Nephron progenitor cell (in vitro differentiated cells): ENCODE measurements at regions not wholly inside any gene's neighbourhood (a gene's known extent, or its start where the extent isn't known, plus 50 kb on each side); places are given as distances from the start of the nearest gene placed in this dataset.

Experiments
- DNase-seq: peaks from one replicate; pipeline ENCODE4 v3.0.0; 2021
- H3K27ac Mint-ChIP-seq: 2 replicates; pipeline ENCODE4 v1.8.0; 2021; ENCODE audit warnings: mild to moderate bottlenecking, moderate library complexity, mixed read lengths
- H3K27me3 Mint-ChIP-seq: 2 replicates; pipeline ENCODE4 v1.8.0; 2021; ENCODE audit warnings: mild to moderate bottlenecking, low read depth, mixed read lengths; ENCODE audit not compliant: poor library complexity
- H3K36me3 Mint-ChIP-seq: 2 replicates; pipeline ENCODE4 v1.8.0; 2021; ENCODE audit warnings: low read depth, mixed read lengths
- H3K4me1 Mint-ChIP-seq: 2 replicates; pipeline ENCODE4 v1.8.0; 2021; ENCODE audit warnings: mixed read lengths
- H3K4me3 Mint-ChIP-seq: 2 replicates; pipeline ENCODE4 v1.8.0; 2021; ENCODE audit warnings: mild to moderate bottlenecking, moderate library complexity, mixed read lengths
- H3K9me3 Mint-ChIP-seq: 2 replicates; pipeline ENCODE4 v1.8.0; 2021; ENCODE audit warnings: mild to moderate bottlenecking, moderate library complexity, mixed read lengths
- CTCF ChIP-seq: fragments of 200-600 bp; sonication (generic); IDR thresholded peaks from 2 replicates; pipeline ENCODE4 v1.5.0; 2021; ENCODE audit warnings: antibody characterized with exemption

GRCh38 chr2:14951569-14952285 lies 319.2 kb downstream of the LRATD1 start:
- Mint-ChIP-seq H3K4me3 (no peak overlapping the region), H3K27me3 (peaks cover 9% of the 10 kb centered on the region), H3K27ac (no peak overlapping the region), H3K36me3 (peaks cover 5% of the 10 kb centered on the region), H3K4me1 (peaks cover 8% of the 10 kb centered on the region), H3K9me3 (peaks cover 7% of the 10 kb centered on the region)
- DNase-seq: no peak
- TF ChIP-seq CTCF: no peak

- no peak for TF ChIP-seq CTCF
- no peak overlapping the region for H3K27ac Mint-ChIP-seq
- H3K4me1 Mint-ChIP-seq: peaks cover 8% of the 10 kb centered on the region
- no peak overlapping the region for H3K4me3 Mint-ChIP-seq
- peaks cover 5% of the 10 kb centered on the region for H3K36me3 Mint-ChIP-seq
- no peak for DNase-seq
- H3K27me3 Mint-ChIP-seq: peaks cover 9% of the 10 kb centered on the region
- H3K9me3 Mint-ChIP-seq: peaks cover 9% of the 10 kb centered on the region
Measured at GRCh38 chr2:14952400-14952963, 320.0 kb downstream of the LRATD1 start.

- H3K27ac Mint-ChIP-seq: no peak overlapping the region
- H3K4me1 Mint-ChIP-seq: peaks cover 5% of the 10 kb centered on the region
- no peak for TF ChIP-seq CTCF
- peaks cover 5% of the 10 kb centered on the region for H3K36me3 Mint-ChIP-seq
- peaks cover 2% of the 10 kb centered on the region for H3K27me3 Mint-ChIP-seq
- no peak for DNase-seq
- no peak overlapping the region for H3K4me3 Mint-ChIP-seq
- peaks cover 27% of the 10 kb centered on the region for H3K9me3 Mint-ChIP-seq
Measured at GRCh38 chr2:14960686-14961324, 328.3 kb downstream of the LRATD1 start.

- Mint-ChIP-seq H3K36me3 (no peaks in the 10 kb centered on the region), H3K4me3 (no peak overlapping the region)
- DNase-seq: no peak
Measured at GRCh38 chr2:14967729-14968128, 335.2 kb downstream of the LRATD1 start.

GRCh38 chr2:14975381-14975780 lies 342.9 kb downstream of the LRATD1 start:
- DNase-seq: no peak
- H3K27ac Mint-ChIP-seq: no peak overlapping the region
- H3K27me3 Mint-ChIP-seq: peaks cover 4% of the 10 kb centered on the region
- H3K9me3 Mint-ChIP-seq: no peaks in the 10 kb centered on the region
- no peak overlapping the region for H3K4me3 Mint-ChIP-seq
- TF ChIP-seq CTCF: no peak
- H3K36me3 Mint-ChIP-seq: no peaks in the 10 kb centered on the region
- H3K4me1 Mint-ChIP-seq: no peaks in the 10 kb centered on the region

More at GRCh38 chr2:14967729-14968128, 335.2 kb downstream of the LRATD1 start:
- no peak for TF ChIP-seq CTCF
- H3K4me1 Mint-ChIP-seq: peaks cover 5% of the 10 kb centered on the region
- peaks cover under 1% of the 10 kb centered on the region for H3K9me3 Mint-ChIP-seq
- H3K27ac Mint-ChIP-seq: no peak overlapping the region
- peaks cover 4% of the 10 kb centered on the region for H3K27me3 Mint-ChIP-seq
